ENCODE measurements at regions not wholly inside any gene's neighbourhood (a gene's known extent, or its start where the extent isn't known, plus 50 kb on each side); places are given as distances from the start of the nearest gene placed in this dataset.

- TF ChIP-seq CTCF (IDR thresholded peaks at IDR 0.05) (no peak), POLR2A (IDR thresholded peaks at IDR 0.05) (no peak)
Observed at GRCh38 chr12:115464661-115465060, 780.7 kb upstream of the TBX3 start.
